AG04450 (cell line): ENCODE measurements at regions not wholly inside any gene's neighbourhood (a gene's known extent, or its start where the extent isn't known, plus 50 kb on each side); places are given as distances from the start of the nearest gene placed in this dataset.

Source experiments
- CTCF ChIA-PET: fragments of 300-600, 350-600 bp; formaldehyde crosslinking; extraction: SDS; loops from one replicate; lab custom pipeline; 2022; ENCODE audit warnings: antibody characterized with exemption, inconsistent platforms; lab: Charles Lee
- POLR2A ChIA-PET: fragments of 350-600 bp; formaldehyde crosslinking; extraction: SDS; loops from one replicate; lab custom pipeline; 2021; ENCODE audit warnings: antibody characterized with exemption, inconsistent platforms; lab: Yijun Ruan, JAX
- DNase-seq: peaks from one replicate; pipeline ENCODE4 v3.0.0-alpha.2; 2011; ENCODE audit warnings: low read depth, low spot score
- H3K27ac ChIP-seq: one replicate; pipeline ENCODE4 v1.5.1; 2012; ENCODE audit warnings: low read depth, low read length, control low read depth
- H3K27me3 ChIP-seq: one replicate; pipeline ENCODE4 v1.6.0; 2012; ENCODE audit warnings: low read length; ENCODE audit not compliant: control insufficient read depth, insufficient read depth
- H3K4me3 ChIP-seq: 2 replicates; pipeline ENCODE4 v1.5.1; 2011; ENCODE audit warnings: mild to moderate bottlenecking, low read depth, low read length, control low read depth
- H3K9me3 ChIP-seq: 2 replicates; pipeline ENCODE4 v1.5.1; 2012; ENCODE audit warnings: low read length; ENCODE audit not compliant: control insufficient read depth, insufficient read depth
- TF ChIP-seq, protein P1 (sequence below): IDR thresholded peaks from 2 replicates; pipeline ENCODE4 v1.5.1; 2011; ENCODE audit warnings: low read depth, low read length, control low read depth, inconsistent platforms

DNA sequence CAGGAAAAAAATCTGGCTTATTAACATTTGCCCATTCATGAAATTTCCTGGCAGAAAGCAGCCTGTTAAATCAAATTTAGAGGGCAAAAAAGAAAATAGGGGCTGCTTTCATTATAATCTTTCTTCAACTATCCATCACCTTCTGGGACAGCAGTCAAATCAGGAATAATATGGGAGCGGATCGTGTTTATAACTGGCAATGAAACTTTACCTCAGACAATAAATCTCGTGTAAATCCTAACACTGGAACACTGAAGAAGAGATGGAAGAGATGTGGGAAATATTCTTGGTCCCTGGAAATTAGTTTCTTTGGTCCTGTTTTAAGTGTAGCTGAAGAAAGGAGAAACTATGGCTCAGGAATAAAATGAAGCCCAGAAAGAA is 77.5 kb upstream of the SERTAD2 start:
- Histone ChIP-seq H3K9me3 (no peaks in the 10 kb centered on the region), H3K27me3 (no peaks in the 10 kb centered on the region), H3K4me3 (no peak overlapping the region), H3K27ac (no peak overlapping the region)
- TF ChIP-seq, protein P1, sequence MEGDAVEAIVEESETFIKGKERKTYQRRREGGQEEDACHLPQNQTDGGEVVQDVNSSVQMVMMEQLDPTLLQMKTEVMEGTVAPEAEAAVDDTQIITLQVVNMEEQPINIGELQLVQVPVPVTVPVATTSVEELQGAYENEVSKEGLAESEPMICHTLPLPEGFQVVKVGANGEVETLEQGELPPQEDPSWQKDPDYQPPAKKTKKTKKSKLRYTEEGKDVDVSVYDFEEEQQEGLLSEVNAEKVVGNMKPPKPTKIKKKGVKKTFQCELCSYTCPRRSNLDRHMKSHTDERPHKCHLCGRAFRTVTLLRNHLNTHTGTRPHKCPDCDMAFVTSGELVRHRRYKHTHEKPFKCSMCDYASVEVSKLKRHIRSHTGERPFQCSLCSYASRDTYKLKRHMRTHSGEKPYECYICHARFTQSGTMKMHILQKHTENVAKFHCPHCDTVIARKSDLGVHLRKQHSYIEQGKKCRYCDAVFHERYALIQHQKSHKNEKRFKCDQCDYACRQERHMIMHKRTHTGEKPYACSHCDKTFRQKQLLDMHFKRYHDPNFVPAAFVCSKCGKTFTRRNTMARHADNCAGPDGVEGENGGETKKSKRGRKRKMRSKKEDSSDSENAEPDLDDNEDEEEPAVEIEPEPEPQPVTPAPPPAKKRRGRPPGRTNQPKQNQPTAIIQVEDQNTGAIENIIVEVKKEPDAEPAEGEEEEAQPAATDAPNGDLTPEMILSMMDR = no peak
- POLR2A ChIA-PET = no interaction called here
- CTCF ChIA-PET = no interaction called here
- no peak for DNase-seq

DNA sequence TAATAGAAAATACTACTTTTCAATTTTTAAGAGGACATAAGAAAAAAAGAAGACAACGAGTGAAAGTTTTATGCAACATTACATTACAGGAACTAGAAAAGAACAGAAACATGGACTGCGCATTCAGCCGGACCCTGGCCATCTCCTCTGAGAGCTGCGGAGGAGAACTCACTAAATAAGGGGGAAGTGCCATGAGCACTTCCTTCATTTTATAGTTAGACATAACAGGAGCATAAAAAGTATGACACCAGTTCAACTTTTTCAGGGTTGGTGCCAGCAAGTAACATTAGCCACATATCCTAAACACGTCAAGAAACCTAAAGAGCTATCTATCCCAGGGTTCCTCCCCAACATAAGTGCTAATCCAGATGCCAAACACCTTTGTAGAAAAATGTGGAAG is 78.0 kb upstream of the SERTAD2 start:
- H3K27me3 ChIP-seq = no peaks in the 10 kb centered on the region
- CTCF ChIA-PET = interaction anchor here (0.7 kb wide), 1 partner anchor 19 kb away, joined by 4 read pairs; no protein-coding TSS in a partner anchor
- H3K27ac ChIP-seq = no peak overlapping the region
- H3K9me3 ChIP-seq = no peaks in the 10 kb centered on the region
- TF ChIP-seq, protein P1 = no peak
- POLR2A ChIA-PET = no interaction called here
- H3K4me3 ChIP-seq = no peak overlapping the region
- no peak for DNase-seq

DNA sequence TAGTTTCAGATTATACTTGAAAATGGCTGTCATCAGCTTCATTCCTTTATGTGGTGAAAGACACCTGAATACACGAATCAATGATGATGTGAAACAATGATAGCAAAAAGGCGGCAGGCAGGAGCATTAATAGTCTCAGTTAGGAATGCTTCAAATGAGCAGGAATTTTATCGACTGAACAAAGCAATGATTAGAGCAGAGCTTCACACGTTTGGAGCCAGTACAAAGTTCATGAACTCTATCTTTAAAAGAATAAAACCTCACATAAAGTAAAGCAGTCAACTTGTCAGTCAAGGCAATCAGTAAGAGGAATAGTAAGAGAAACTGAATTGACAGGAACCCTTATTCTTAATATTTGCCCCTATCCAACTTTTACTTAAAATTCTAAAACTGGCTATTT is 78.4 kb upstream of the SERTAD2 start:
- H3K9me3 ChIP-seq = no peaks in the 10 kb centered on the region
- no peaks in the 10 kb centered on the region for H3K27me3 ChIP-seq
- ChIA-PET CTCF (interaction anchor here (0.6 to 0.7 kb wide), 2 partner anchors 19 to 338 kb away, joined by 3 to 4 read pairs; no protein-coding TSS in a partner anchor), POLR2A (no interaction called here)
- H3K4me3 ChIP-seq = no peak overlapping the region
- no peak overlapping the region for H3K27ac ChIP-seq
- TF ChIP-seq, protein P1 = no peak
- no peak for DNase-seq

DNA sequence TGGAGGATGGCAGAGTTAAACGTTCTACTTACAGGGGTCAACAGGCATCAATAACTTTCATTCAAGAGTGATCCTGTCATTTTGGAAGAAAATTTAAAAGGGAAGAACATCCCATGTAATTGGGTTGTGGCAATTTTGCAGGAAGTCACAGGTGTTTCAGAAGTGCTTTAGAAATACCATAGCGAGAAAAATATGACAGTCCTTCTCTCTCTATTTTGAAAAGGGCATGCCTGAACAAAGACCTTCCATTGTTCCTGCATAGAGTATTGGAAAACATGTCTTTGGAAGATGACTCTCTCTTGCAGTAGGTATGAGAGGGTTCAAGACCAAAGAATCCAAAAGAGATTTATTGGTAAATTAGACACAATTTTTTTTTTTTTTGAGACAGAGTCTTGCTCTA is 81.8 kb upstream of the SERTAD2 start:
- no peak for DNase-seq
- TF ChIP-seq, protein P1 = no peak
- ChIA-PET POLR2A (interaction anchor here (0.6 kb wide), 1 partner anchor 137 kb away, joined by 4 read pairs; no protein-coding TSS in a partner anchor), CTCF (no interaction called here)
- Histone ChIP-seq H3K9me3 (no peaks in the 10 kb centered on the region), H3K27me3 (no peaks in the 10 kb centered on the region), H3K4me3 (no peak overlapping the region), H3K27ac (no peak overlapping the region)

DNA sequence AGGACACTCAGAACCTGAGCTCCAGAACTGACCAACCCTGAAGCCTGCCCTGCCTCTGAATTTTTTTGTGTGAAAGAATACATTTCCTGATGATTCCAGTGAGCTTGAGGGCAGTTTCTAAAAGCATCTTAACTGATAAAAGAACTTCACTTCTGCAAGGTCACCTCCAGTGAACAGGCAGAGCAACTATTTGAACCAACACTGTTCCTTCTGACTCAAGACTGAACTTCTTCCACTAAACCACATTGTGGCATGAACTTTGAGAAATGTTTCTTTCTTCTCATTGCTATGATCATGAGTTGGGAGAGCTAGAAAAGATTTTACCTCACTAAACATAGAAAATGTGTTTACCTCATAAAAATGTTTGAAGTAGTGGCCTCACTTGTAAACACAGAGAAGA is 83.8 kb upstream of the SERTAD2 start:
- ChIA-PET POLR2A (interaction anchor here (0.6 to 1.0 kb wide), 2 partner anchors 12 to 84 kb away, joined by 3 to 4 read pairs; partner anchors contain the start of gene SERTAD2), CTCF (interaction anchor here (0.7 to 1.7 kb wide), 3 partner anchors 14 to 103 kb away, joined by 3 to 9 read pairs (median 6); no protein-coding TSS in a partner anchor)
- Histone ChIP-seq H3K27me3 (no peaks in the 10 kb centered on the region), H3K27ac (no peak overlapping the region), H3K4me3 (no peak overlapping the region), H3K9me3 (no peaks in the 10 kb centered on the region)
- no peak for DNase-seq
- TF ChIP-seq, protein P1 = no peak
